OCI-LY7 (cell line): ENCODE measurements at regions not wholly inside any gene's neighbourhood (a gene's known extent, or its start where the extent isn't known, plus 50 kb on each side); places are given as distances from the start of the nearest gene placed in this dataset.

Experiments used
- BruUV-seq: library from RNA; stranded (reverse); fragments of 400-500 nt; replicated peaks from 2 replicates; lab custom pipeline; 2021; lab: Mats Ljungman, UMichigan
- CTCF ChIA-PET: fragments of 300-600 bp; sonication (Branson Sonifier 250); formaldehyde crosslinking; loops from one replicate; lab custom pipeline; 2022; ENCODE audit warnings: antibody characterized with exemption; ENCODE audit not compliant: unreplicated experiment; lab: Charles Lee
- POLR2A ChIA-PET: fragments of 300-600 bp; sonication (Branson Sonifier 250); formaldehyde crosslinking; loops from one replicate; lab custom pipeline; 2022; ENCODE audit warnings: antibody characterized with exemption; lab: Charles Lee
- DNase-seq: peaks from one replicate; pipeline ENCODE4 v3.0.0-alpha.2; 2015; ENCODE audit warnings: low spot score
- H2AFZ ChIP-seq: fragments of 200-600 bp; sonication (generic), shearing (Covaris generic); 2 replicates; pipeline ENCODE4 v1.6.1; 2014; ENCODE audit warnings: mild to moderate bottlenecking, antibody characterized with exemption, low read length, moderate library complexity
- H3K27ac ChIP-seq: fragments of 200-600 bp; sonication (generic); 2 replicates; pipeline ENCODE4 v1.5.1; 2014; ENCODE audit warnings: mixed run types, low read depth, mild to moderate bottlenecking, moderate library complexity, low read length, inconsistent platforms; ENCODE audit not compliant: poor library complexity, severe bottlenecking
- H3K36me3 ChIP-seq: fragments of 200-600 bp; sonication (generic); 2 replicates; pipeline ENCODE4 v1.6.1; 2014; ENCODE audit warnings: mild to moderate bottlenecking, antibody characterized with exemption, low read length, moderate library complexity, mixed read lengths; ENCODE audit not compliant: insufficient read depth
- H3K4me1 ChIP-seq: fragments of 200-600 bp; sonication (generic); 2 replicates; pipeline ENCODE4 v1.5.1; 2014; ENCODE audit warnings: mild to moderate bottlenecking, low read length; ENCODE audit not compliant: insufficient read depth, poor library complexity, severe bottlenecking
- H3K4me2 ChIP-seq: fragments of 200-600 bp; sonication (generic); 2 replicates; pipeline ENCODE4 v1.6.1; 2014; ENCODE audit warnings: mild to moderate bottlenecking, low read length
- H3K4me3 ChIP-seq: fragments of 200-600 bp; sonication (generic); 2 replicates; pipeline ENCODE4 v1.5.1; 2014; ENCODE audit warnings: mild to moderate bottlenecking, low read depth, low read length; ENCODE audit not compliant: poor library complexity, severe bottlenecking
- H3K79me2 ChIP-seq: fragments of 200-600 bp; sonication (generic); 2 replicates; pipeline ENCODE4 v1.6.1; 2016; ENCODE audit warnings: low read depth, mild to moderate bottlenecking, low read length, moderate library complexity, mixed read lengths; ENCODE audit not compliant: insufficient read depth
- H3K9me2 ChIP-seq: fragments of 200-600 bp; sonication (generic); 2 replicates; pipeline ENCODE4 v1.6.1; 2016; ENCODE audit warnings: mild to moderate bottlenecking, low read length, mixed read lengths; ENCODE audit not compliant: insufficient read depth
- H3K9me3 ChIP-seq: fragments of 200-600 bp; sonication (generic); 2 replicates; pipeline ENCODE4 v1.6.1; 2014; ENCODE audit warnings: mild to moderate bottlenecking, mixed run types, low read length, mixed read lengths
- H4K20me1 ChIP-seq: fragments of 200-600 bp; sonication (generic); 2 replicates; pipeline ENCODE4 v1.6.1; 2014; ENCODE audit warnings: mild to moderate bottlenecking, antibody characterized with exemption, low read length, moderate library complexity, mixed read lengths; ENCODE audit not compliant: insufficient read depth
- EZH2phosphoT487 ChIP-seq: fragments of 200-600 bp; sonication (generic); IDR thresholded peaks from 2 replicates; pipeline ENCODE4 v1.6.1; 2018; ENCODE audit warnings: low read depth, borderline replicate concordance, mild to moderate bottlenecking, mixed run types, antibody characterized with exemption, low read length, moderate library complexity, mixed read lengths
- intact Hi-C: fragments of 100-400 bp; cut with micrococcal nuclease; formaldehyde crosslinking; loops from one replicate; pipeline ENCODE4 v1.10.0; 2022; ENCODE audit not compliant: unreplicated experiment
- TF ChIP-seq, protein P1 (sequence below): fragments of 200-600 bp; sonication (generic); conservative IDR thresholded peaks from 2 replicates; pipeline ENCODE4 v1.5.1; 2014; ENCODE audit warnings: mild to moderate bottlenecking, antibody characterized with exemption, low read length, moderate library complexity, mixed read lengths

GRCh38 chr14:28152453-28153044 is 614.0 kb upstream of the FOXG1 start:
- no peaks in the 10 kb centered on the region for H3K9me3 ChIP-seq
- no peak overlapping the region for H3K4me3 ChIP-seq
- H2AFZ ChIP-seq: no peak overlapping the region
- H3K27ac ChIP-seq: no peak overlapping the region
- POLR2A ChIA-PET: interaction anchor here (0.5 kb wide), 1 partner anchor 380 kb away, joined by 3 read pairs; no protein-coding TSS in a partner anchor
- no peak overlapping the region for H3K4me2 ChIP-seq
- DNase-seq: no peak
- H3K79me2 ChIP-seq: no peaks in the 10 kb centered on the region
- no peaks in the 10 kb centered on the region for H4K20me1 ChIP-seq
- H3K4me1 ChIP-seq: no peaks in the 10 kb centered on the region
- CTCF ChIA-PET: no interaction called here
- TF ChIP-seq EZH2phosphoT487: no peak
- TF ChIP-seq, protein P1, sequence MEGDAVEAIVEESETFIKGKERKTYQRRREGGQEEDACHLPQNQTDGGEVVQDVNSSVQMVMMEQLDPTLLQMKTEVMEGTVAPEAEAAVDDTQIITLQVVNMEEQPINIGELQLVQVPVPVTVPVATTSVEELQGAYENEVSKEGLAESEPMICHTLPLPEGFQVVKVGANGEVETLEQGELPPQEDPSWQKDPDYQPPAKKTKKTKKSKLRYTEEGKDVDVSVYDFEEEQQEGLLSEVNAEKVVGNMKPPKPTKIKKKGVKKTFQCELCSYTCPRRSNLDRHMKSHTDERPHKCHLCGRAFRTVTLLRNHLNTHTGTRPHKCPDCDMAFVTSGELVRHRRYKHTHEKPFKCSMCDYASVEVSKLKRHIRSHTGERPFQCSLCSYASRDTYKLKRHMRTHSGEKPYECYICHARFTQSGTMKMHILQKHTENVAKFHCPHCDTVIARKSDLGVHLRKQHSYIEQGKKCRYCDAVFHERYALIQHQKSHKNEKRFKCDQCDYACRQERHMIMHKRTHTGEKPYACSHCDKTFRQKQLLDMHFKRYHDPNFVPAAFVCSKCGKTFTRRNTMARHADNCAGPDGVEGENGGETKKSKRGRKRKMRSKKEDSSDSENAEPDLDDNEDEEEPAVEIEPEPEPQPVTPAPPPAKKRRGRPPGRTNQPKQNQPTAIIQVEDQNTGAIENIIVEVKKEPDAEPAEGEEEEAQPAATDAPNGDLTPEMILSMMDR: no peak
- intact Hi-C loops: no loop called here
- BruUV-seq: no TSS peak
- no peaks in the 10 kb centered on the region for H3K9me2 ChIP-seq
- H3K36me3 ChIP-seq: no peaks in the 10 kb centered on the region

- no peaks in the 10 kb centered on the region for H3K36me3 ChIP-seq
- no TSS peak for BruUV-seq
- H3K27ac ChIP-seq: no peak overlapping the region
- no peaks in the 10 kb centered on the region for H3K79me2 ChIP-seq
- no peaks in the 10 kb centered on the region for H3K4me1 ChIP-seq
- POLR2A ChIA-PET: no interaction called here
- TF ChIP-seq, protein P1: no peak
- TF ChIP-seq EZH2phosphoT487: no peak
- H2AFZ ChIP-seq: no peak overlapping the region
- H3K4me2 ChIP-seq: no peak overlapping the region
- no peak for DNase-seq
- CTCF ChIA-PET: no interaction called here
- H3K4me3 ChIP-seq: no peak overlapping the region
- H3K9me2 ChIP-seq: no peaks in the 10 kb centered on the region
- intact Hi-C loops: no loop called here
- no peaks in the 10 kb centered on the region for H4K20me1 ChIP-seq
- H3K9me3 ChIP-seq: 0 out of 2 replicates have a peak, but pooled peaks cover 7% of the 10 kb centered on the region
Observed at GRCh38 chr14:28157289-28157869, 609.2 kb upstream of the FOXG1 start.
